K562 (cell line): ENCODE measurements at regions not wholly inside any gene's neighbourhood (a gene's known extent, or its start where the extent isn't known, plus 50 kb on each side); places are given as distances from the start of the nearest gene placed in this dataset.

Experiments
- ATAC-seq: fragments of 200-7000 bp; cut with Tn5 transposase; 3 replicates; pipeline ENCODE4 v1.9.1; 2020; ENCODE audit warnings: moderate library complexity
- BruUV-seq: library from RNA; stranded (reverse); fragments of 400-500 nt; replicated peaks from 2 replicates; lab custom pipeline; 2021; lab: Mats Ljungman, UMichigan
- CTCF ChIA-PET: fragments of 300-600 bp; formaldehyde crosslinking; extraction: SDS; loops from one replicate; lab custom pipeline; 2021; ENCODE audit warnings: low intra/inter-chr PET ratio; lab: Yijun Ruan, JAX
- POLR2A ChIA-PET: fragments of 300-600, 350-650 bp; sonication (Branson Sonifier 250); formaldehyde crosslinking; extraction: SDS; loops from one replicate; lab custom pipeline; 2021; ENCODE audit warnings: antibody characterized with exemption, inconsistent platforms; lab: Yijun Ruan, JAX
- DNase-seq, 4 experiments: peaks; one replicate each; pipeline versions ENCODE4 v3.0.0 to v3.0.0-alpha.2; 2011 to 2018; ENCODE audit warnings: low spot score in 3 of 4, mixed read lengths in 3 of 4; ENCODE audit errors: extremely low read depth in 1 of 4
- FAIRE-seq: peaks from 2 replicates; lab custom pipeline; 2011; peaks lifted over from hg19 to GRCh38; lab: Jason Lieb, UNC
- H2AFZ ChIP-seq: 2 replicates; pipeline ENCODE4 v1.6.0; 2011; ENCODE audit warnings: low read depth, low read length, control low read depth, inconsistent platforms
- H3K27ac ChIP-seq: fragments of 200-600 bp; 3 replicates; pipeline ENCODE4 v1.8.0; 2011; ENCODE audit warnings: low read depth, mild to moderate bottlenecking, control low read depth, inconsistent platforms, low read length, moderate library complexity, mixed read lengths; ENCODE audit errors: extremely low read depth
- H3K27me3 ChIP-seq, 2 experiments: fragments of 300-600 bp in 1 of 2; 2 replicates in 1 of 2; 3 replicates in 1 of 2; pipeline versions ENCODE4 v1.6.0 to v1.8.0; 2011; ENCODE audit warnings: inconsistent platforms in 2 of 2, low read length in 2 of 2, mild to moderate bottlenecking in 1 of 2, mixed read lengths in 1 of 2, moderate library complexity in 1 of 2; ENCODE audit not compliant: control insufficient read depth in 2 of 2, insufficient read depth in 2 of 2
- H3K36me3 ChIP-seq: fragments of 300-600 bp; 3 replicates; pipeline ENCODE4 v1.8.0; 2011; ENCODE audit warnings: mild to moderate bottlenecking, low read length, inconsistent platforms; ENCODE audit not compliant: control insufficient read depth, insufficient read depth
- H3K4me1 ChIP-seq, 2 experiments: fragments of 200-600 bp in 1 of 2; replicated peaks in 1 of 2; 2 replicates in 1 of 2; 3 replicates in 1 of 2; pipeline versions ENCODE4 v1.5.1 to v1.8.0; 2011; ENCODE audit warnings: inconsistent platforms in 2 of 2, low read length in 2 of 2, mild to moderate bottlenecking in 1 of 2, mixed read lengths in 1 of 2, moderate library complexity in 1 of 2; ENCODE audit not compliant: control insufficient read depth in 2 of 2, insufficient read depth in 2 of 2
- H3K4me2 ChIP-seq: 2 replicates; pipeline ENCODE4 v1.6.1; 2011; ENCODE audit warnings: low read length, control low read depth, inconsistent platforms, mixed read lengths; ENCODE audit not compliant: insufficient read depth
- H3K4me3 ChIP-seq: fragments of 200-600 bp; sonication (generic), shearing (Covaris generic); 2 replicates; pipeline ENCODE4 v1.5.1; 2016; ENCODE audit warnings: control low read depth, inconsistent platforms
- H3K79me2 ChIP-seq: fragments of 200-600 bp; 3 replicates; pipeline ENCODE4 v1.8.0; 2011; ENCODE audit warnings: low read length, inconsistent platforms; ENCODE audit not compliant: control insufficient read depth, insufficient read depth
- H3K9ac ChIP-seq, 2 experiments: 2 replicates each; pipeline versions ENCODE4 v1.6.0 to v1.6.1; 2011; ENCODE audit warnings: low read depth in 2 of 2, low read length in 2 of 2, control low read depth in 1 of 2, inconsistent platforms in 1 of 2, mild to moderate bottlenecking in 1 of 2, mixed read lengths in 1 of 2; ENCODE audit not compliant: insufficient read depth in 1 of 2
- H3K9me1 ChIP-seq: one replicate; pipeline ENCODE4 v1.6.0; 2011; ENCODE audit warnings: inconsistent platforms, mild to moderate bottlenecking, low read length, moderate library complexity; ENCODE audit not compliant: control insufficient read depth, insufficient read depth
- H3K9me3 ChIP-seq: replicated peaks from 2 replicates; pipeline ENCODE4 v1.5.1; 2011; ENCODE audit warnings: low read depth, low read length, inconsistent platforms; ENCODE audit not compliant: control insufficient read depth, insufficient read depth
- H4K20me1 ChIP-seq: replicated peaks from 2 replicates; pipeline ENCODE4 v1.6.1; 2011; ENCODE audit warnings: low read length, inconsistent platforms, mixed read lengths; ENCODE audit not compliant: control insufficient read depth, insufficient read depth
- CHCHD3 ChIP-seq: fragments of 250-450 bp; sonication (Bioruptor Pico); IDR thresholded peaks from 2 replicates; pipeline ENCODE4 v2.1.2; 2022; ENCODE audit warnings: mild to moderate bottlenecking
- FOXP1 ChIP-seq: sonication (generic); formaldehyde crosslinking; IDR thresholded peaks from 2 replicates; pipeline ENCODE4 v1.8.0; 2022; ENCODE audit warnings: mild to moderate bottlenecking, missing genetic modification reagents
- GABPB2 ChIP-seq: fragments of 250-450 bp; sonication (Bioruptor Pico); conservative IDR thresholded peaks from 2 replicates; pipeline ENCODE4 v1.5.1; 2021; ENCODE audit warnings: mild to moderate bottlenecking
- HMG20B ChIP-seq: fragments of 250-450 bp; sonication (Bioruptor Pico); IDR thresholded peaks from 2 replicates; pipeline ENCODE4 v1.5.0; 2021; ENCODE audit warnings: mild to moderate bottlenecking
- KLF1 ChIP-seq: fragments of 450-650 bp; IDR thresholded peaks from 2 replicates; pipeline ENCODE4 v1.6.1; 2016; ENCODE audit warnings: missing genetic modification characterization, missing compliant biosample characterization
- MTA1 ChIP-seq: fragments of 450-650 bp; IDR thresholded peaks from 2 replicates; pipeline ENCODE4 v1.6.1; 2017; ENCODE audit warnings: borderline replicate concordance
- MXD1 ChIP-seq: fragments of 250-450 bp; sonication (Bioruptor Pico); IDR thresholded peaks from 2 replicates; pipeline ENCODE4 v1.8.0; 2021; ENCODE audit warnings: borderline replicate concordance, mild to moderate bottlenecking, moderate library complexity; ENCODE audit not compliant: poor library complexity, severe bottlenecking
- NCOA2 ChIP-seq, 2 experiments: fragments of 450-650 bp; IDR thresholded peaks; 2 replicates each; pipeline ENCODE4 v1.6.1; 2018; ENCODE audit warnings: mild to moderate bottlenecking in 2 of 2, moderate library complexity in 1 of 2; ENCODE audit not compliant: partially characterized antibody in 2 of 2
- NFRKB ChIP-seq: fragments of 450-650 bp; IDR thresholded peaks from 2 replicates; pipeline ENCODE4 v1.6.1; 2016; ENCODE audit warnings: low read depth
- PHF8 ChIP-seq: fragments of 200-600 bp; sonication (generic); IDR thresholded peaks from 2 replicates; pipeline ENCODE4 v1.6.1; 2012; ENCODE audit warnings: mixed run types, mild to moderate bottlenecking, inconsistent platforms, low read length, moderate library complexity, borderline replicate concordance
- RB1 ChIP-seq: fragments of 450-650 bp; IDR thresholded peaks from 2 replicates; pipeline ENCODE4 v1.6.1; 2017; ENCODE audit warnings: low read depth, mild to moderate bottlenecking
- RBM39 ChIP-seq: fragments of 200-400 bp; formaldehyde crosslinking; optimal IDR thresholded peaks from 2 replicates; pipeline ENCODE3; 2018; ENCODE audit warnings: low read depth, low read length
- RHOXF2B ChIP-seq: fragments of 250-450 bp; sonication (Bioruptor Pico); conservative IDR thresholded peaks from 2 replicates; pipeline ENCODE4 v1.5.1; 2021
- RUNX1 ChIP-seq: sonication (generic); IDR thresholded peaks from 2 replicates; pipeline ENCODE4 v1.6.1; 2016; ENCODE audit warnings: antibody characterized with exemption, low read depth
- SMAD2 ChIP-seq: fragments of 150-350 bp; IDR thresholded peaks from 2 replicates; pipeline ENCODE4 v1.6.1; 2014; ENCODE audit warnings: low read depth, mild to moderate bottlenecking, low read length
- TGIF2 ChIP-seq: sonication (generic); formaldehyde crosslinking; IDR thresholded peaks from 2 replicates; pipeline ENCODE4 v1.8.1; 2022; ENCODE audit warnings: mild to moderate bottlenecking, missing genetic modification reagents, moderate library complexity
- ZNF121 ChIP-seq: sonication (generic); formaldehyde crosslinking; conservative IDR thresholded peaks from 2 replicates; pipeline ENCODE4 v1.8.0; 2022; ENCODE audit warnings: missing genetic modification reagents
- ZNF311 ChIP-seq: fragments of 250-450 bp; sonication (Bioruptor Pico); IDR thresholded peaks from 2 replicates; pipeline ENCODE4 v1.4.0; 2020; ENCODE audit warnings: mild to moderate bottlenecking, moderate library complexity
- ZNF316 ChIP-seq: fragments of 450-650 bp; IDR thresholded peaks from 2 replicates; pipeline ENCODE4 v1.6.1; 2016
- ZNF398 ChIP-seq: fragments of 250-450 bp; sonication (Bioruptor Pico); IDR thresholded peaks from 2 replicates; pipeline ENCODE4 v1.8.0; 2021; ENCODE audit warnings: moderate library complexity, mild to moderate bottlenecking, inconsistent platforms
- ZNF57 ChIP-seq: fragments of 450-650 bp; formaldehyde crosslinking; IDR thresholded peaks from 2 replicates; pipeline ENCODE4 v1.4.0; 2020; ENCODE audit warnings: mild to moderate bottlenecking, moderate library complexity
- ZNF695 ChIP-seq: fragments of 450-650 bp; formaldehyde crosslinking; IDR thresholded peaks from 2 replicates; pipeline ENCODE4 v1.4.0; 2020; ENCODE audit warnings: mild to moderate bottlenecking, moderate library complexity
- ZNF699 ChIP-seq: fragments of 250-450 bp; sonication (Bioruptor Pico); IDR thresholded peaks from 2 replicates; pipeline ENCODE4 v1.8.0; 2021; ENCODE audit warnings: mild to moderate bottlenecking, moderate library complexity; ENCODE audit not compliant: insufficient replicate concordance
- WGBS: fragments of 100-300 bp; shearing (Covaris generic); methylation state at CpG from one replicate; pipeline ENCODE4 v1.1.6; 2016; ENCODE audit warnings: low coverage, mixed read lengths; ENCODE audit not compliant: insufficient coverage; ENCODE audit errors: missing lambda C conversion rate; 5-methylcytosine and 5-hydroxymethylcytosine counted together
- in situ Hi-C: fragments of 300-500 bp; cut with MboI; formaldehyde crosslinking; loops from 4 replicates; pipeline ENCODE4 v1.15.0; 2018; ENCODE audit warnings: inconsistent platforms, mixed read lengths
- intact Hi-C: fragments of 100-400 bp; cut with micrococcal nuclease; formaldehyde crosslinking; loops from 2 replicates; pipeline ENCODE4 v1.14.2; 2022

- no peaks in the 10 kb centered on the region for H3K9me1 ChIP-seq
- no TSS peak for BruUV-seq
- H3K9me3 ChIP-seq: no peaks in the 10 kb centered on the region
- DNase-seq (peak; percentile 90 to 99 (median 94)), FAIRE-seq (peak; percentile 99), ATAC-seq (peak; percentile 98)
- intact Hi-C loops: loop anchor here (1.0 to 10.0 kb wide), 4 partner anchors 13 to 518 kb away; partner anchors contain the start of genes STX6 and XPR1
- H3K9ac ChIP-seq: peak overlapping the region in 1 of 2 experiments; percentile 47; a peak in 2 of 4 replicates
- in situ Hi-C loops: loop anchor here (25.0 kb wide), 2 partner anchors 516 to 891 kb away; partner anchors contain the start of gene XPR1
- no peaks in the 10 kb centered on the region for H3K79me2 ChIP-seq
- H2AFZ ChIP-seq: peak overlapping the region; percentile 78
- H3K27ac ChIP-seq: peak overlapping the region; percentile 65
- no peaks in the 10 kb centered on the region for H3K27me3 ChIP-seq
- 5% methylated on average over 16 of the region's 16 CpGs for WGBS
- peak overlapping the region; percentile 48 for H3K4me2 ChIP-seq
- no peak overlapping the region for H3K4me3 ChIP-seq
- POLR2A ChIA-PET: interaction anchor here (0.7 to 2.1 kb wide), 22 partner anchors 10 to 291 kb away, joined by 3 to 7 read pairs (median 4); no protein-coding TSS in a partner anchor
- H3K36me3 ChIP-seq: no peaks in the 10 kb centered on the region
- H3K4me1 ChIP-seq: peaks cover 27 to 31% of the 10 kb centered on the region in 2 experiments
- CTCF ChIA-PET: interaction anchor here (0.9 to 1.2 kb wide), 2 partner anchors 115 to 271 kb away, joined by 3 read pairs; no protein-coding TSS in a partner anchor
- H4K20me1 ChIP-seq: no peaks in the 10 kb centered on the region
- TF ChIP-seq RUNX1: peak; percentile 95
- no peak for TF ChIP-seq TGIF2 (CRISPR knock-in tag)
- no peak for TF ChIP-seq SMAD2
- TF ChIP-seq FOXP1: peak; percentile 91
- TF ChIP-seq NCOA2 (IDR thresholded peaks at IDR 0.05; ENCODE audit: partially characterized antibody in 2 of 2): peak in 1 of 2 experiments; percentile 86
- no peak for TF ChIP-seq ZNF57
- TF ChIP-seq ZNF121 (CRISPR knock-in tag): no peak
- TF ChIP-seq RHOXF2B: no peak
- TF ChIP-seq RBM39: no peak
- TF ChIP-seq MXD1 (CRISPR knock-in tag): no peak
- no peak for TF ChIP-seq ZNF316
- TF ChIP-seq ZNF699 (CRISPR knock-in tag): no peak
- no peak for TF ChIP-seq PHF8
- TF ChIP-seq RB1: peak; percentile 84
- TF ChIP-seq CHCHD3 (CRISPR knock-in tag): no peak
- TF ChIP-seq GABPB2: no peak
- no peak for TF ChIP-seq ZNF695
- TF ChIP-seq NFRKB: no peak
- no peak for TF ChIP-seq ZNF398 (CRISPR knock-in tag)
- peak; percentile 91 for TF ChIP-seq MTA1
- TF ChIP-seq ZNF311 (CRISPR knock-in tag): peak; percentile 86
- no peak for TF ChIP-seq KLF1 (tag)
- TF ChIP-seq HMG20B (CRISPR knock-in tag): no peak
Observed at GRCh38 chr1:181152892-181153633, 64.6 kb downstream of the IER5 start.
